Peyer's patch (tissue), 4 donors: ENCODE measurements at regions not wholly inside any gene's neighbourhood (a gene's known extent, or its start where the extent isn't known, plus 50 kb on each side); places are given as distances from the start of the nearest gene placed in this dataset.

ENCODE experiments used
- CTCF ChIP-seq, 6 experiments: fragments of 450-650 bp in 4 of 6; fragments of 200-600 bp in 2 of 6; sonication (generic) in 1 of 6; IDR thresholded peaks; one replicate each; pipeline ENCODE4 v1.5.1; 2017 to 2019; ENCODE audit warnings: antibody characterized with exemption in 6 of 6, mild to moderate bottlenecking in 3 of 6, moderate library complexity in 1 of 6
- POLR2A ChIP-seq, 2 donors: fragments of 450-650 bp; IDR thresholded peaks; one replicate each; pipeline ENCODE4 v1.5.1; 2017; ENCODE audit warnings: antibody characterized with exemption in 2 of 2, mild to moderate bottlenecking in 2 of 2, moderate library complexity in 2 of 2

GRCh38 chr1:222290866-222291265 is 257.0 kb downstream of the HHIPL2 start:
- no peak for TF ChIP-seq POLR2A (IDR thresholded peaks at IDR 0.05)
- TF ChIP-seq CTCF (IDR thresholded peaks at IDR 0.05), result no peak
